GM18858 (cell line): ENCODE measurements at regions not wholly inside any gene's neighbourhood (a gene's known extent, or its start where the extent isn't known, plus 50 kb on each side); places are given as distances from the start of the nearest gene placed in this dataset.

Experiments
- ATAC-seq: cut with Tn5 transposase; IDR thresholded peaks from one replicate; pipeline ENCODE4 v1.9.1; 2021; ENCODE audit not compliant: unreplicated experiment

DNA sequence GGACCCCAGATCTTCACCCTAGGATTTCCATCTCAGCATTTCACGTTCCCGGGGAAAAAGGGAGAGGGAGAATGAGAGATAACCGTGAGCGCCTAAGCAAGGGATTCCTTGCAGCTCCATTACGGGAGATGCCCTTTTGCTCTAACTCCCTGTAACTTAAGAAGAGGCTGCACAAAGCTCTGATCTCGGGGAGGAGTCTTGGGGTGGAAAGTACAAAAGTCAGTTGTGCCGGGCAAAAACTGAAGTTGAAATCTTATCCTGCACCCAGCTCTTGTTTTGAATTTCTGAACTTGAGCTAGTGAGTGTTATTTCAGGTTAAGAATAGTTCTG, 256.4 kb upstream of the SOX21 start:
- ATAC-seq, result no peak

DNA sequence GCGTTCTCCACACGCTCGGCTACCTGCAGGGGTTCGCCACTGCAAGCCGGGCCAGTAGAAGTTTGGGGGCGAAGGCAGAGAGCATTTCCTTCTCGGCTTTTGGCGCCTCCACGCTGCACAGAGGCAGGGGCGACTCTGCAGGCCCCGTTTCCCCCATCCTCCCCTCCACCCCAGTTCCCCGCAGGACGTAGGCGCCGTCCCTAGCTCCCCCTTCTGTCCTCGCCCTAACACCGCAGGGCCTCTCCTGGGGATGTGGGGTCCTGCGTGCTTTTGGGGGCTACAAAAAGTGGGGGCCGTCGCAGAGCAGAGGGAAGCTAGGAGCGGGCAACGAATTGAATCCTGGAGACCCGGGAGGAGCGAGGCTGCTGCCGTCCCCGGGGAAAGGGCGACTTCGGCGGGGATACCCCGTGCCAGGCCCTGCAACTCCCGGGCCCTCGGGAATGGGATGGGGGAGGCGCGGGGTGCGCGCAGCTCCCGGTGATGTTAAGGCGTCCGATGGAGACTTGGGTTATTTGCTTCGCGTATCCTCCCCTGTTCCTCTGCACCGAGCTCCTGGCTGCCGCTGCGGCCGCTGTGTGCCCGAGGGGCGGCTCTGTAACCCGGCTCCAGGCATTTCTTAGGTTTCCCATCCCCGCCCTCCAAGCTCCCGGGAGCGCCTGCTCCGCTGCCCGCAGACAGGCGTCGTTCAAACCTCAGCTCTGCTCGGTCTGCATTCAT, 255.9 kb upstream of the SOX21 start:
- no peak for ATAC-seq

DNA sequence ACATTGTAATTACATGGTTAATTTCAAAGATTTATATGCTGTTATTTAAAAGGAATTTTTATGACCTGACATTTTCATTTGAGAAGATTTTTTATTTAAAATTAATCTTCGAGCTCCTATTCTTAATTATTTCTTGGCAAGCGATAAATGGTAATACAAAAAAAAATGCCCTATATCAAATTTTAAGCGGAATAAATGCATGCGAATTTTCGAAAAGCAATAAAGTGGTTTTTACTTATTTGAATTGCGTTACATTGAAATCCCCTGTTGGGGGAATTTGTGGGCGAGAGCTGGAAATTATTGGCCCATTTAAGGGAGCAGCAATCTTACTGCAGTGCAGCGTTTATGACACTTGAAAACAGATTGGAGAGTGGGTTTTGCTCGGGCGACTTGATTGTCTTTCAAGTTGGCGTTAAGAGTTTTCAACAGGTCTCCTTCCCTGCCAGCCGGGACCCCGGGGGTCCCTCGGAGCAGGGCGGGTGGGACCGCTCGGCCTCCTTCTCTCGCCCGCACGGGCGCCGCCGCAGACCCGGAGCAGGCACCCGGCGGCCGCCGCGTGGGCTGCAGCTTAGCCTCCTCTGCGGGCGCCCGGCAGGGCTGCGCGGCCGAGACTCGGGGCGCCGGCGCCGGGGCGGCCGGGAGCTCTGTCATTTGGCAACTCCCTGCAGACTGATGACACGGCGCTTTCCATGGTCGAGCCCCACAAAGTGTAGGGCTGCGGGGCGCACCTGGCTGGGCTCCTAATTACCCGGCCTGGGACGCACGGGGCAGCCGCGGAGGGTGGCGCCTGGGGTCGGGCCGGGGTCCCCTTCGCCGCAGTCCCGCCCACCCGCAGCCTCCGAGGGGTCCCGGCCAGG, 255.1 kb upstream of the SOX21 start:
- ATAC-seq, result no peak

DNA sequence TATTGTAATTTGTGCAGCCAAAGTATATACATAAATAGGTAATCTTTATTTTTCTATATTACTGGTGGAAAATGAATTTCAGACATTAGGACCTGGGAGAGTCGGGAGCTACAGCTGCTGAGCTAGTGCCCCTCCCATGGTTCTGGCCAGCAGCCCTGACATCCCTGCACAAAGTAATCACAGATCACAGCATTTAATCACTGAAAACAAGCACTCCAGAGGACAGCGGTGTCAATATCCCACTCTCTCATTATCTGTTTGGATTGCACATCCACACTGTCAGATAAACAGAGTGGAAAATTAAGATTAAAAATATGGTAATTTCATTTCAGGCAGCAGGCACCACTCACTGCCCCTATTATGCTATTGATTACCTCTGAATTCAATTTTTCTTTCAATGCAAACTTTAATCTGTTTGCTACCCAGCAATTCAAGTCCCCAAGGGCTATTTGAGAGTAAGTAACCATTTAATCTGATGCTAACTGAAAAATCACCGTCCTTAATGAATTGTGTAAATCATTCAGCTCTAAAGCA, 254.1 kb upstream of the SOX21 start:
- ATAC-seq, result no peak

DNA sequence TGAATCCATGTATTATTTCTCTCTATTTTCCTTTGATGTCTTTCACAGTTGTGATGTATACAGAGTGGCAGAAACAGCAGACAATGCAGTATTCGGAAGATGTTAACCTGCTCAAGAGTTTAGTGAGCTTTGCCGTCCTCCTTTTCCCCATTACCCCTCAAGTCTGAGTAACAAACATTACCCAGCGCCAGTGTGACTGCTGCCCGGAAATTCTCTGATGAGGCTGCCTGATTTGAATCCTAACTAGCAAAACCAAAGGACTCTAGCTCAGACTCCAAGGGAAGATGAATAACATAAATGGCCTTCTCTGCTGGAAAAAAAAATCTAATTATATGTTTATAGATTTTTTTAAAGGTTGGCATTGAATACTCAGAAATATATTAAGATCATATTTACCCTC, 247.3 kb upstream of the SOX21 start:
- no peak for ATAC-seq

DNA sequence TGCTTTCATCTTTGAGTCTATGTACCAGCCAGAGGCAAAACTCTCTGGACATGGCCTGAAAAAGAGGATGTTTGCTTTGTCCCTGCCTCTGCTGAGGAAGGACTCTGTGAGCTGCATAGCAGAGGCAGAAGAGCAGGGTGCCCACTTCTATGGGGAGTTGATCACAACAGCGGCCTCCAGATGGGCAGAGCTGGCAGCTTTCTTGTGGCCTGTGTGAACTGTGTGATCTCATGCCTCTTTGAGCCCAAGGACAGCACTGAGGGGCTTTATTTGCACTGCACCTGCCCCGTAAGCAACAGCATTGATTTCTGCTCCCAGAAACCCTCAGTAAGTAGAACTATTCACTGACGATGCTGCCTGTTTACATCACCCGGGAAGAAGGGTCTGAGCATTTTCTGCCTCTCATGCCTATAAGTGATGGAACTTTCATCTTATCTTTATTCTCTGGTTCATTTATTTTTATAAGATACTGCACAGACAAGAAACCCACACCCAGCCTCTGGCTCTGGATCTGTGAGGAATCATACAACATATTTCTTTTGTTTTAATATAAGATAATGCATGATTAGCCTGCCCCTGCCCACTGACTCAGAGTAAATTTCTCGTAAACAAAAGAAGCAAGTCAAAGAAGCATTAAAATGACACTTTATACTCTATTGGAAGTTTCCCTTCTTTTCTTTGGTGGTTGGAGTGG, 244.2 kb upstream of the SOX21 start:
- ATAC-seq, result no peak

DNA sequence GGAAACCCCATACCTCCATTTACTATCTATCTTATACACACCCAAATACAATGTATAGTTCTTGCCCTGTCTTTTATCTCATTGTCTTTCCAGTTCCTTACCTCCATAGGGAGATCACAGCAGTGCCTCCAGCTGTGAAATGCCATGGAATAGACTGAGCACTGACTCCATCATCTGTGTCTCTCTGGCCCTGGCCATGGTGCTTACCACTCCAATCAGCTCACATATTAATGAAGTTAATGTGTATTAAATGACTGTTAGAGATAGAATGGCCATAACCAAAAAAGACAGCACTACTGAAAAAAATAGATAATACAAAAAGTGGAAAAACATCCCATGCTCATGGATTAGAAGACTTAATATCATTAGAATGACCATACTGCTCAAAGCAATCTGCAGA, 240.4 kb upstream of the SOX21 start:
- ATAC-seq, result no peak

DNA sequence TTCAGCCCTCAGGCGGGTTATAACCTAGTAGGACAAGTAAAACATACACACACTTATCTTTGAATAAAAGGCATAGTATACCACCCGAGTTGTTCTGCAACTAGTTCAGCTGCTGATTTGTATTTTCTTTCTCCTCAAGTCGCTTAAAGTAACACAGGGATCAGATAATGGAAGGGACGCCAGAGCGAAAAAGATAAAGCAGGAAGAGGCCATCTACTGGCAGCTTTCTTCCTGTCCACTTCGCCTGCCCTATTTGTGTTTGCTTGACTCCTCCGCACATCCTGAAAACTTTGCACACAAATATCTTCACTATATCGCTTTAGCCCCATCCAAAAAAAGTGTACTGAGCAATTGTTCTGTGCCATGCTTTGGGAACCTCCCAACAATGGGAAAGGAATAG, 238.0 kb upstream of the SOX21 start:
- ATAC-seq, result no peak

DNA sequence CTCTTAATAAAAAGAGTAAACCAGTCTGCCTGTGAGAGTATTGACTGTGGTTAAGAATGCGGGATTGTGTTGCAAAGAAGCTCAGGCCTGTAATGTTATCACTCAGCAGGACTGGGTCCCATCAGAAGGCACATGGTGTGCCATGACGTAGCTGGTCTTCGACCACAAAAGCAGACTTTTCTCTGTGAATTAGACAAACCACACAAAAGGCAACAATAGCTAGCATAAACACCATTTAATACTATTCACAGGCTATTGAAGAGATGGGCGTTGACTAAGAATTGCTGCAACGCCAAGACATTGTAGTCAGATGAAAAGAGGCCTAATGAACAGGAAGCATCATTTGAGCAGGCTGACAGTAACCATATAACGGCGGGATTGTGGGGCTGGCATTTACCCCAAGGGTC, 235.6 kb upstream of the SOX21 start:
- ATAC-seq, result no peak

DNA sequence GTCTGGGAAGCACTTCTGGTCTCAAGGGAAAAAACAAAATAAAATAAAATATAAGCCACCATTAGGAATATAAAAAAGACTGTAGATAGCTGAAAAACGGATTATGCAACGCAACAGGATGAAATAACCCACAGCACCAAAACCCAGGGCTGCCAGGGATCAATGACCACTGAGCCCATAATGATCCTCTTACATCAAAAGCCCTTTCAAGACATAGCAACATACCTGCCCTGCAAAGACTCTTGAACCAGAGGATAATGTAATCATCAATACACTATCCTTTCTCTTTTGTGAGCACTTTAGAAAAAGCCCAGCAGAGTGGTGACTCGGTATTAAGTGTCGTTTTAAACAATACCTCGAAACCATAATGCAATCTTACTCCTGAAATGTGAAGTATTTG, 235.0 kb upstream of the SOX21 start:
- no peak for ATAC-seq

DNA sequence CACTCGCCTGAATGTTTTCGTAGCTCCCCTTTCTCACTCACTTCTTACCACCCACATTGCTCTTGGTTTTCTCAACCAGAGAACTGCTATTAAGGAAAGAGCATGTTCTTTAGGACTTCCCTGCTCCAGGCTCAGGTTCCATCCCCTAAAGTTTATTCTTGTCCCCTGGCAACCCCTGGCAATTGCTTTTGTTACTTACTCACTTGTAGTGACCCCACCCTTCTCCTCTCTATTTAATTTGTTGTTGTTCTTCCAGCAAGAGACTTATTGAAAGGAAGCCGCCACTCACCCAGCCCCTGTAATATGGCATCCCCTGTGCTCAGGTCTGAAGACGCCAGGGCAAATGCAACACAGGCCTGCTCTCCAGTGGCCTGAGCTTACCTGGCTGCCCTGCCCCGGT, 233.7 kb upstream of the SOX21 start:
- ATAC-seq, result no peak

DNA sequence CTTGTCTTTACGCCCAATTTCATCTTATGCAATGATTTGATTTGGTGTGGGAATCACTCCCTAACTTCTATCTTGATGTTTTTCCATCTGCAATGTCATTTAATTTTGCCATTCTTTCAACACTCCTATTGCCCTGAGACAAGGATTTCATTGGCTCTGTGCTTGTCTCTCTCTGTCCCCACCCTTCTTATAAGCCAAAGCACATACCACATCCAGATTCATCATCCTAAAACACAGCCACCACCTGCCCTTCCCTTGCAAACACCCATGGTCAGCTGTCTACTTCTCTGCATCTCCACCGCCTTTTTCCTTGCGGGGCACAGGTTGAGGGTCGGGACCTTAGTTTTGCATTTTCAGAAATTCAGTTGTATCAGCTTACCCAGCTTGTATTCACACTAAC, 225.8 kb upstream of the SOX21 start:
- no peak for ATAC-seq

DNA sequence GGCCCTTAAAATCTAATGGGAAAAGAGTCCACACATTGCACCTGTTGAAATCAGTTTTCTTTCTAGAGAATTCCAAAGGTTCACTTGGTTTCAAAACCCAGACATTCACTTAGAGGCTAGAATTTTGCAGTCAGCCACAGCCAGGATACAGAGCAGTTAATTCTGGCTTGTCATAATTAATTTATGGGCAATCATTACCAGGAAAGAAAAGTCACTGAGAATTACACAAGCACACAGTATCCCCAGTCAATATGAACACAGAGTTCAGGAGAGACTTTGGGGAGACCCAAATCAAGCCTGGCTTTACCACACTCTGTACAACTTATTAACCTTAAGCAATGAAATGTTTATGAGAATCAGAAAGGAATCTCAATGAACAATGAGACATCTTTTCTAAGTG, 224.3 kb upstream of the SOX21 start:
- ATAC-seq, result no peak

DNA sequence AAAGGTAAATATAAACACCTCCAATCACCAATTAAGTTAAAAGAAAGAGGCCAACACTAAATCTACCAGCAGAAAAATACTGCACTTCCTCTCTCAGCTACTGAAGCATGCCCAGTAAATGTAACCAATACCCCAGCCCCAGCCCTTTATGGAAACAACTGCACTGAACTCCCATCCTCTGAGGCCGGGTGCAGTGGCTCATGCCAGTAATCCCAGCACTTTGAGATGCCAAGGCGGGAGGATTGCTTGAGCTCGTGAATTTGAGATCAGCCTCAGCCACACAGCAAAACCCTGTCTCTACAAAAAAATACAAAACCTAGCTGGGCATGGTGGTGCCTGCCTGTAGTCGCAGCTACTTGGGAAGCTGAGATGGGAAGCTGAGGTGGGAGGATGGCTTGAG, 221.6 kb upstream of the SOX21 start:
- ATAC-seq, result no peak

DNA sequence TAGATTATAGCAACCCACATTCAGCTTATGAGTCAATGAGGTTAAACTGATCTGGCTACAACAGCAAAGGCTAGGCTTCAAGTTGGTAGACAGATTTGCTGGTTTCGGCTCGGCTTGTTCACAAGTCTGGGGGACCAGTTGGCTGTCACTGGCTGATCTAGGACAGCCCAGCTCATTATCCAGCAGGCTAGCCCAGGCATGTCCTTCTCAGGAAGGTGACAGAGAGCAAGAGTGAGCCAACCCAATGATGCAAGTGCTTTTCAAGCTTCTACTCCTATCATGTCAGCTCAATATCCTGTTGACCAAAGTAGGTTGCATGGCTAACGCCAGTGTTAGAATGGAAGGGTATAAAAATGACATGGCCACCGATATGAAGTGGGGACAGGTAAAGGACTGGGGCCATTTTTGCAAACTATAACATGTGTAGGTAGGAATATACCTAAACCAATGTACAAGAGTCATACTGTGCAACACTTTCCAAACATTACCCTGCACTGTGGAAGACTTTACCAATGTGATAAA, 220.9 kb upstream of the SOX21 start:
- ATAC-seq, result no peak

DNA sequence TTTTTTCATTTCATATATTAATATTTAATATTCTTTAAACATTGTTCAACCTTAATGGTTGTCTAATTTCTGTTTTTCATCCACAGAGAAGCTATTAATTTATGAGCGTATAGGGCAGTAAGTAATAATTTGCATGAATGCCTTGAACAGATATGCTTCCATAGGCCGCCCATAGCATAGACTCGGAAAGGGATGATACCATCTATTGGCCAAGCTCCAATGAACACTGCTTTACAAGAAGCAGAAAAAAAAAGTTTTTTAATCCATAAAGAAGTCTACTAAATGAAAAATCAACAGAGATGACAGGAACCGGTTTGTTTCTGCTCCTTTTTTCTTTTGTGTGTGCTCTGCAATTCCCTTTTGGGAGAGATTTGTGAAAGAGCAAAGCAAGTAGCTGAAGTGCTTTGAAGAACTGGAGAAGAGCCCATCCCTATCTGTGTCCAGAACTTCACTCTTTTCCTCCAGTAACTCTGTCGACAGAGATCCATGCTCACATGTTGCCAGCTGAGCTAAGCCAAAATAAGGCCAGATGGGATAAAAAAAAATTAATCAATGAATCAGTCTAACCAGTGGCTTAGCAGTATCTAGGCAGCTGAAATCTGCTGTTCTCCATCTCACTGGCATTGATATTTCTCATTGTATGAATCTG, 215.9 kb upstream of the SOX21 start:
- ATAC-seq, result no peak

DNA sequence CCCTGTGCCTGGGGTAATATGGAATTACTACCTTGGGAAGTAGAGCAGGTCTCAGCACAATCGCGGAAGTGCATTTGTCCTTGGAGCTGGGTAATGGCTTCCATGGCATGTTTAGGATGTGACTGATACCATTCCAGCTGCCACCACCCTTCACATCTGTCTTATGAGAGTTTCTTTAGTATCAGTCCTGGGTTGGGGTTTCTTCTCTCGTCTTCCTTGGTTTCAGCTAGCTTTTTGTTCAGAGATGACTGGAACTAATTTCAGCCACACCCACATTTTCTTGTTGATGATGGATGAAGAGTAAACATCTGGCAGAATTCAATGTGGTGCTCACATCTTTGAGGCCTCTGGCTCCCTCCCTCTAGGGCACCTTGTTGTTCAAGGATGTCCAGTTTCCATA, 212.9 kb upstream of the SOX21 start:
- no peak for ATAC-seq

DNA sequence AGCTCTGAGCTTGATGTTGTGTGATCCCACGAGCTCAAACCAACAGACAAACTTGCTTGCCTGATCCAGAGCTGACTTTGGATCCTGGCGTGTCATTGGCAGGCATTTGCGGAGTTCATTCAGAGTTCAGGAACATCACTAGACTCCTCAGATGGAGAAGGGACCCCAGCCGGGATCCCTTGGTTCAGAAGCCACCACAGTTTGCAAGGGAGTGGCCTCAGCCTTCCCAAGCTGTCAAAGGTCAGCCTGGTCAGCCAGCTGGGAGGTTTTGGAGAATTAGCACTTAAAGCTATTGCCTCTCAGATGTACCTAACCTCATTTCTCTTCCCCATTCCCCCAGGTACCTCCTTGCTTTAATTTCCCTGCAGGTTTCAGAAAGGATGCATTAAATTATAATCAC, 208.8 kb upstream of the SOX21 start:
- no peak for ATAC-seq

DNA sequence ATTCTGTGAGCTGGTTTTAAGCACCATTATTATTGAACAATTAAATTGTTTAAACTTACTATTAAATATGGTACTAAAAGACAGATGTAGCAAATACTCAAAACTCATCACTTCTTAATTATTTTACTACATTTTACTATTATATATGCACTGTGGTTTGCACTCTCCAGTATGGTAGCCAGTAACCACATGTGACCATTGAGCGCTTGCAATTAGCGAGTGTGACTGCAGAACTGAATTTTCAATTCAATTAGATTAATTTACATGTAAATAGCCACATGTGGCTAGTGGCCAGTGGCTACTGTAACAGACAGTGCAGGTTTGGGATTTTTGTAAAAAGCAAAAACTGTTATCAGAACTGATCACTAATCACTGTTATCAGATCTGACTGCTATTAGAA, 208.2 kb upstream of the SOX21 start:
- ATAC-seq, result no peak

DNA sequence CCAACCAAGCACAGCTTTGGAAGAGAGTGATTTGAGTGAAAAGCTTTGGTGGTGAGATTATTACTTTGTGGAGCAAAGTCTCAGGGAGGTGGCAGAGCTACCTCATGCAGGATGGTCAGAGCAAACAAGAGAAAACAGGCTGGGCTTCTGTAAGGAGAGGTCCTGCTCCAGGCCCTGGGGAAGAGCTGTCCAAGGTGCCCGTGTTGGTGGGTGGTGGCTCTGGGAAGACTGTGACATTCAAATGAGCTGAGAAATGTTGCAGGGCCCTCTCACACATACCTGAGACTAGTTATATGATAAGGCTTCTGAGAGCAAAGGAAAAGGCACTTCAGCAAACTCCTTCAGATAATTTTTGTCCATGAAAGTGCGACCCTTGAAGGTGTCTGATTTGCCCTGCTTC, 205.5 kb upstream of the SOX21 start:
- no peak for ATAC-seq

DNA sequence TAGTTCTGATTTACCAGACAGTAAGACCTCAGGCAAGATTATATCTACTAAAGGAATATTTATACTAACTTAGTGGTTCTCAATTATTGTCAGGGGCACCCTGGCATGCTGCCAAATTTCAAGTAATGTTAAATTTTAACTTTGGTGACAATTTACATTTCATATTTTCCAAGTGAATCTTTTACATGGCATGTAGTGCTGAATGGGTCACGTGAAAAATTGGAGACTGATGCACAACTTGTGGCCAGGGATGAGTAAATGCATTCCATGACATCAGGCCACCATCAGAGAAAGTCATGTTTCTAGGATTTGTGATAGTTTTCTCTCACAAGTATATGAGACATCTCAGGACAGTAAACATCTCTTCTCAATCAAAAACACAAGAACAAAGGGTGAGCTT, 202.6 kb upstream of the SOX21 start:
- ATAC-seq, result no peak
